ENCODE measurements at regions not wholly inside any gene's neighbourhood (a gene's known extent, or its start where the extent isn't known, plus 50 kb on each side); places are given as distances from the start of the nearest gene placed in this dataset.

- TF ChIP-seq POLR2A (IDR thresholded peaks at IDR 0.05; ENCODE audit: low read depth, low read length) (no peak), TAF1 (IDR thresholded peaks at IDR 0.05; ENCODE audit: borderline replicate concordance, low read depth, low read length) (no peak)
These were observed 1595.7 kb downstream of the HACE1 start for GRCh38 chr6:103264020-103264419.

All from GM12892 (cell line).